DND-41 (cell line): ENCODE measurements at regions not wholly inside any gene's neighbourhood (a gene's known extent, or its start where the extent isn't known, plus 50 kb on each side); places are given as distances from the start of the nearest gene placed in this dataset.

ENCODE experiments used
- ATAC-seq: fragments of 200-7000 bp; cut with Tn5 transposase; 3 replicates; pipeline ENCODE4 v1.9.1; 2021; ENCODE audit warnings: low read depth; ENCODE audit not compliant: insufficient read depth
- DNase-seq: peaks from one replicate; pipeline ENCODE4 v3.0.0-alpha.2; 2020
- H2AFZ ChIP-seq: 2 replicates; pipeline ENCODE4 v1.6.0; 2012; ENCODE audit warnings: low read depth, low read length
- H3K27ac ChIP-seq: 2 replicates; pipeline ENCODE4 v1.5.1; 2012; ENCODE audit warnings: low read length, inconsistent platforms
- H3K27me3 ChIP-seq: fragments of 200-600 bp; sonication (generic); 2 replicates; pipeline ENCODE4 v1.6.0; 2012; ENCODE audit warnings: low read length, mild to moderate bottlenecking, inconsistent platforms; ENCODE audit not compliant: insufficient read depth, poor library complexity
- H3K36me3 ChIP-seq: 2 replicates; pipeline ENCODE4 v1.5.1; 2012; ENCODE audit warnings: low read length, inconsistent platforms; ENCODE audit not compliant: insufficient read depth
- H3K4me1 ChIP-seq: 2 replicates; pipeline ENCODE4 v1.5.1; 2012; ENCODE audit warnings: mild to moderate bottlenecking, low read length; ENCODE audit not compliant: insufficient read depth
- H3K4me2 ChIP-seq: 2 replicates; pipeline ENCODE4 v1.6.0; 2012; ENCODE audit warnings: mild to moderate bottlenecking, moderate library complexity, low read length, inconsistent platforms; ENCODE audit not compliant: insufficient read depth
- H3K4me3 ChIP-seq, 2 experiments: fragments of 200-600 bp in 1 of 2; shearing (Covaris generic) in 1 of 2; 2 replicates each; pipeline ENCODE4 v1.5.1; 2012 to 2016; ENCODE audit warnings: inconsistent platforms in 2 of 2, low read length in 2 of 2, mild to moderate bottlenecking in 2 of 2, low read depth in 1 of 2, moderate library complexity in 1 of 2
- H3K79me2 ChIP-seq: 2 replicates; pipeline ENCODE4 v1.6.0; 2012; ENCODE audit warnings: low read length, inconsistent platforms; ENCODE audit not compliant: insufficient read depth
- H3K9ac ChIP-seq: 2 replicates; pipeline ENCODE4 v1.6.0; 2012; ENCODE audit warnings: low read depth, mild to moderate bottlenecking, inconsistent platforms, low read length, moderate library complexity
- H3K9me3 ChIP-seq: 2 replicates; pipeline ENCODE4 v1.5.1; 2012; ENCODE audit warnings: low read length, moderate library complexity, mild to moderate bottlenecking, inconsistent platforms; ENCODE audit not compliant: insufficient read depth, severe bottlenecking
- H4K20me1 ChIP-seq: 2 replicates; pipeline ENCODE4 v1.6.0; 2012; ENCODE audit warnings: low read length; ENCODE audit not compliant: insufficient read depth
- CTCF ChIP-seq: IDR thresholded peaks from 2 replicates; pipeline ENCODE4 v1.5.1; 2012; ENCODE audit warnings: borderline replicate concordance, low read length, moderate library complexity, mild to moderate bottlenecking; ENCODE audit not compliant: poor library complexity, severe bottlenecking; ENCODE audit errors: extremely low read depth
- EZH2 ChIP-seq: IDR thresholded peaks from 3 replicates; pipeline ENCODE4 v1.6.1; 2012; ENCODE audit warnings: borderline replicate concordance, low read depth, mild to moderate bottlenecking, moderate library complexity, low read length, inconsistent platforms; ENCODE audit not compliant: severe bottlenecking

DNA sequence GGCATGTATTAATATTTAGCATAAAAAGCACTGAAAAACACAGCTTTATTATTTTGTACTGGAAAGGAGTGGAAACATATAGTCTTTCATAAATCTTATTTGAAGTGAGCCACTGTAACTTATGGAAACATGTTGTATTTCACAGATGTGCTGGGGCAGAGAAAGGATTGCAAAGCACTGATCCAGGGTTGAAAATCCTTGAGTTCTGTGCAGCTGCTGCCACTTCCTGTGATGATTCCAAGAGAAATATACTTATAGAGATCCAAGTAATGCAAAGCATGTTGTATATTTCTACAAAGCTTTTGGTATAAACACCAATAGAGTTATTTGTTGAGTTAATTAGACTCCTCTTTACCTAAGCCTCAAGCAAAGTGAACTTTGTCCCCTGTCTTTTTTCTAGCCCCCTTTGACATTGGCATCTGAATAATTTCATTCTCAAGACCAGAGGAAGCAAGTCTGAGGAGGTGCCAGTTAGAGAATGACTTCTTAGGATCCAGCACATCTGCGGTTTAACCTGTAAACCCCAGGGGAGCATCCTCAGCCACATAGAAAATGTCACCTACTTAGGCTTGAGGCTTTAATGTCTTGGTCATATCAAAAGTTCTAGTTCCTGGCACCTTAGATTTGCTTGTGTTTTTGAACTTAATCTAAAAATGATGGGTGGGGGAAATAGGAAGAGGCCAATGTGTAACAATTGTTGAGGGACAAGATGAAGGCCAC is 173.3 kb downstream of the FASLG start:
- H3K4me2 ChIP-seq = peak overlapping the region; percentile 19; the same call in 1 of the 2 replicates
- H4K20me1 ChIP-seq = no peaks in the 10 kb centered on the region
- peak overlapping the region; percentile 67 for H3K27ac ChIP-seq
- DNase-seq (peak; percentile 81), ATAC-seq (peak; percentile 75)
- TF ChIP-seq EZH2 (no peak), CTCF (no peak)
- H3K4me1 ChIP-seq = peaks cover 67% of the 10 kb centered on the region
- no peaks in the 10 kb centered on the region for H3K79me2 ChIP-seq
- no peaks in the 10 kb centered on the region for H3K36me3 ChIP-seq
- H3K9me3 ChIP-seq = no peaks in the 10 kb centered on the region
- 0 out of 2 replicates have a peak overlapping the region, but pooled peaks have one; percentile 3 for H3K9ac ChIP-seq
- no peak overlapping the region for H2AFZ ChIP-seq
- no peak overlapping the region for H3K4me3 ChIP-seq
- no peaks in the 10 kb centered on the region for H3K27me3 ChIP-seq

DNA sequence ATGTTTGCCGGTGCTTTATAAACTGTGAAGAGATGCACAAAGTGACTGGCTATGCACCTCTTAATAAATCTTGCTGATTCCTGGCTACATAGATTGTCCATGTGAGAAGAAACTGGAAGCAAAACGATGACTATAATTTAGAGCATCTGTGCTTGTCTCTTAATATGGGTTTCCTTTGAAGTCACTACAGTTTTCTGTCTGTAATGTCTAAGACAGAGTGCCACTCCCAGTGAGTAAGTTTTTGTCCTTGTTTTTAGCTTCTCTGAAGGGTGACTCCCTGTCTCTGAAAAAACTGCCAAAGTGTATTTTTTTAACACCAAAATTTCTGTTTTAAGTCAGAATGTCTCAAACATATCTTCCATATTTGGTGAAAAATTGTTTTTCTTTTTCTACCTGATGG is 175.1 kb downstream of the FASLG start:
- no peak overlapping the region for H3K4me2 ChIP-seq
- DNase-seq = no peak
- H3K9me3 ChIP-seq = no peaks in the 10 kb centered on the region
- H4K20me1 ChIP-seq = no peaks in the 10 kb centered on the region
- no peak overlapping the region for H3K4me3 ChIP-seq
- H2AFZ ChIP-seq = no peak overlapping the region
- H3K4me1 ChIP-seq = peaks cover 58% of the 10 kb centered on the region
- H3K9ac ChIP-seq = no peak overlapping the region
- H3K27me3 ChIP-seq = no peaks in the 10 kb centered on the region
- H3K36me3 ChIP-seq = no peaks in the 10 kb centered on the region
- no peak for ATAC-seq
- no peaks in the 10 kb centered on the region for H3K79me2 ChIP-seq
- no peak overlapping the region for H3K27ac ChIP-seq
- TF ChIP-seq CTCF (no peak), EZH2 (no peak)

DNA sequence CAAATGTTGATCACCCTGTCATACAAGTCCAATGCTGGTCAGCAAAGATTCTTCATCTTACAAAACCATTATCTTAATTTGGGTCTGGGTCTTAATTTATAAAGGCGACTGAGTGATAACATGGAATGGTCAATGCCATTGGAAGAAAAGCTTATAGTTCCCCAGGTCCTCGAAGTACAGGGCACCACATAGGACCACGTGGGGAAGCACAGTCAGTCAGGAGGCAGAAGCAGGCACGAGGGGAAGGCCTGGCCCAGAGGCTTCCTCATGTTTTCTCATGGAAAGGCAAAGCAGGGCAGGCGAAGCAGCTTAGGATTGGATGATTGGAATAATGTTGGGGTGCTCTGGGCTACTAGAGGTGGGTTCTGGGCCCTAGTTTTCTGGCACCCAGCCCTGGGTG is 175.7 kb downstream of the FASLG start:
- Histone ChIP-seq H3K4me2 (no peak overlapping the region), H3K27me3 (no peaks in the 10 kb centered on the region), H3K4me1 (peaks cover 54% of the 10 kb centered on the region), H3K27ac (no peak overlapping the region), H3K4me3 (no peak overlapping the region), H2AFZ (no peak overlapping the region), H4K20me1 (no peaks in the 10 kb centered on the region), H3K79me2 (no peaks in the 10 kb centered on the region), H3K9ac (no peak overlapping the region), H3K9me3 (no peaks in the 10 kb centered on the region), H3K36me3 (no peaks in the 10 kb centered on the region)
- DNase-seq (no peak), ATAC-seq (no peak)
- TF ChIP-seq EZH2 (no peak), CTCF (no peak)
